Neural progenitor cell (in vitro differentiated cells): ENCODE measurements at regions not wholly inside any gene's neighbourhood (a gene's known extent, or its start where the extent isn't known, plus 50 kb on each side); places are given as distances from the start of the nearest gene placed in this dataset.

ENCODE experiments used
- CTCF ChIP-seq: fragments of 200-600 bp; sonication (generic); IDR thresholded peaks from 2 replicates; pipeline ENCODE4 v1.5.1; 2017; ENCODE audit warnings: antibody characterized with exemption, mild to moderate bottlenecking
- EZH2 ChIP-seq: fragments of 200-600 bp; sonication (generic); IDR thresholded peaks from 2 replicates; pipeline ENCODE4 v1.6.1; 2017; ENCODE audit warnings: antibody characterized with exemption, mild to moderate bottlenecking, moderate library complexity

DNA sequence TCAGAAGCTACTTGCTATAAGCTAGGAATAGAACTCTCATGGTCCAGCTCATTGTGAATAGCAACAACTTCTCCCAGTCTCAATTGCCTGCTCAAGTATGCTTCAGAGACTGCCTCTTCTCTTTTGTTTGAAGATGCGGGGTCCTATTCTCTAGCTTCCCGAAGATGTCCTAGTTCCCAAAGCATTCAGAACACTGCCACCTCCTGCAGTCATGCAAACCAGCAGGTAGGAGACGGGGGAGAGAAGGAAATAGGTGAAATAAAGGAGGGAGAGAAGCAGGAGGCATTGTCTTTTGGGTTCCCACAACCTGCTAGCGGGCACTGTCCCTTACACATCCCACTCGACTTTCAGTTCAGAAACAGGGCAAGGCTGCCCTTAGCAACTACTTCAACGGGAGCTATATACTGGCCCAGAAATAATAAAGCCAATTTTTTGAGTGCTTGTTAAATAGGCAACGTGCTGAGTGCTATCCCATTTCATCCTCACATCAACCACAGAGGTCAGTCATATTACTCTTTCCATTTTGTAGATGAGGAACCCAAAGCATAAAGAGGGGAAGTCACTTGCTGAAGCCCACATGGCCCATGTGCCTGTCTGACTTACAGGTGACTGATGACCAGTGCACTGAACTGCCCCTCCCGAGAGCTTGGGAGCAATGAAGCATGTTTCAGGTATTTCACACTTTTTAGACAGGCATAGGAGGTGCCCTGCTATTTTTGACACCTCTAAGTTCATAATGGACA lies 61.9 kb upstream of the ATXN1 start:
- TF ChIP-seq CTCF (no peak), EZH2 (no peak)
